ENCODE measurements at regions not wholly inside any gene's neighbourhood (a gene's known extent, or its start where the extent isn't known, plus 50 kb on each side); places are given as distances from the start of the nearest gene placed in this dataset.

- peak; percentile 95 for TF ChIP-seq CTCF (IDR thresholded peaks at IDR 0.05; ENCODE audit: control insufficient read depth, extremely low read depth, insufficient read depth)
- no peak overlapping the region for H3K4me3 ChIP-seq (ENCODE audit: low read depth, low read length)
- DNase-seq (ENCODE audit: low read depth): peak; percentile 48
These were observed 51.7 kb downstream of the SCN11A start for GRCh38 chr3:39000008-39000450.

- H3K4me3 ChIP-seq (ENCODE audit: low read depth, low read length): no peak overlapping the region
- TF ChIP-seq CTCF (IDR thresholded peaks at IDR 0.05; ENCODE audit: control insufficient read depth, extremely low read depth, insufficient read depth): no peak
- no peak for DNase-seq (ENCODE audit: low read depth)
These were observed 53.7 kb downstream of the SCN11A start for GRCh38 chr3:38998086-38998485.

GRCh38 chr3:38996193-38996592 lies 55.6 kb downstream of the SCN11A start:
- TF ChIP-seq CTCF (IDR thresholded peaks at IDR 0.05; ENCODE audit: control insufficient read depth, extremely low read depth, insufficient read depth): no peak
- DNase-seq (ENCODE audit: low read depth): no peak
- no peak overlapping the region for H3K4me3 ChIP-seq (ENCODE audit: low read depth, low read length)

GRCh38 chr3:38994251-38994650 lies 57.5 kb downstream of the SCN11A start:
- DNase-seq (ENCODE audit: low read depth): no peak
- no peak for TF ChIP-seq CTCF (IDR thresholded peaks at IDR 0.05; ENCODE audit: control insufficient read depth, extremely low read depth, insufficient read depth)
- H3K4me3 ChIP-seq (ENCODE audit: low read depth, low read length): no peak overlapping the region

- DNase-seq (ENCODE audit: low read depth): no peak
These were observed 59.5 kb downstream of the SCN11A start for GRCh38 chr3:38992117-38992760.

GRCh38 chr3:38990621-38991020 lies 61.1 kb downstream of the SCN11A start:
- no peak for DNase-seq (ENCODE audit: low read depth)
- H3K4me3 ChIP-seq (ENCODE audit: low read depth, low read length): no peak overlapping the region
- no peak for TF ChIP-seq CTCF (IDR thresholded peaks at IDR 0.05; ENCODE audit: control insufficient read depth, extremely low read depth, insufficient read depth)

More at GRCh38 chr3:38992117-38992760, 59.5 kb downstream of the SCN11A start:
- H3K4me3 ChIP-seq (ENCODE audit: low read depth, low read length): no peak overlapping the region
- TF ChIP-seq CTCF (IDR thresholded peaks at IDR 0.05; ENCODE audit: control insufficient read depth, extremely low read depth, insufficient read depth): no peak

- TF ChIP-seq CTCF (IDR thresholded peaks at IDR 0.05; ENCODE audit: control insufficient read depth, extremely low read depth, insufficient read depth): no peak
- no peak for DNase-seq (ENCODE audit: low read depth)
- H3K4me3 ChIP-seq (ENCODE audit: low read depth, low read length): no peak overlapping the region
These were observed 61.7 kb downstream of the SCN11A start for GRCh38 chr3:38989917-38990510.

Measured in LNCaP clone FGC (cell line).